Retinal pigment epithelial cell (primary cell): ENCODE measurements at regions not wholly inside any gene's neighbourhood (a gene's known extent, or its start where the extent isn't known, plus 50 kb on each side); places are given as distances from the start of the nearest gene placed in this dataset.

Experiments
- DNase-seq: peaks from one replicate; pipeline ENCODE4 v3.0.0-alpha.2; 2010; ENCODE audit warnings: low read depth
- H3K4me3 ChIP-seq: 2 replicates; pipeline ENCODE4 v1.5.1; 2011; ENCODE audit warnings: mild to moderate bottlenecking, low read length, control low read depth, moderate library complexity
- TF ChIP-seq, protein P1 (sequence below): conservative IDR thresholded peaks from 2 replicates; pipeline ENCODE4 v1.5.1; 2011; ENCODE audit warnings: low read depth, low read length, control low read depth, inconsistent platforms

DNA sequence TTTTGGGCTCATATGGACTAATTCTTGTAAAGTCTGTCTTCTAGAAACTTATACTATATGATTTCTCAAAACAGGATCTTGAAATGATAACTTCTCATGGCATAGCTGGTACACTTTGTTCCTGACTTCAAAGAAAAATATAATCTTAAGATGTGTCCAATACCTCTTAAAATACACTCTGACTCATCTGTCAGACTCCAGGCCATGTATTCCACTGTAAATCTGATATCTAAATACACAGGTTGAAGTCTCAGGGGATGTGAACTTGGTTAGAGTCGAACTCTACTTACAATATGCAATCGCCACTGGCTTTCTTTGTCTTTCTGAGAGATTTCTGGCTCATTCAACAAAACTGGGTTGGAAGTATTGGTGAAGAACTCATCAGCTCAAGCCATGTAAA, 99.8 kb downstream of the LACC1 start:
- TF ChIP-seq, protein P1, sequence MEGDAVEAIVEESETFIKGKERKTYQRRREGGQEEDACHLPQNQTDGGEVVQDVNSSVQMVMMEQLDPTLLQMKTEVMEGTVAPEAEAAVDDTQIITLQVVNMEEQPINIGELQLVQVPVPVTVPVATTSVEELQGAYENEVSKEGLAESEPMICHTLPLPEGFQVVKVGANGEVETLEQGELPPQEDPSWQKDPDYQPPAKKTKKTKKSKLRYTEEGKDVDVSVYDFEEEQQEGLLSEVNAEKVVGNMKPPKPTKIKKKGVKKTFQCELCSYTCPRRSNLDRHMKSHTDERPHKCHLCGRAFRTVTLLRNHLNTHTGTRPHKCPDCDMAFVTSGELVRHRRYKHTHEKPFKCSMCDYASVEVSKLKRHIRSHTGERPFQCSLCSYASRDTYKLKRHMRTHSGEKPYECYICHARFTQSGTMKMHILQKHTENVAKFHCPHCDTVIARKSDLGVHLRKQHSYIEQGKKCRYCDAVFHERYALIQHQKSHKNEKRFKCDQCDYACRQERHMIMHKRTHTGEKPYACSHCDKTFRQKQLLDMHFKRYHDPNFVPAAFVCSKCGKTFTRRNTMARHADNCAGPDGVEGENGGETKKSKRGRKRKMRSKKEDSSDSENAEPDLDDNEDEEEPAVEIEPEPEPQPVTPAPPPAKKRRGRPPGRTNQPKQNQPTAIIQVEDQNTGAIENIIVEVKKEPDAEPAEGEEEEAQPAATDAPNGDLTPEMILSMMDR: no peak
- H3K4me3 ChIP-seq: no peak overlapping the region
- no peak for DNase-seq

DNA sequence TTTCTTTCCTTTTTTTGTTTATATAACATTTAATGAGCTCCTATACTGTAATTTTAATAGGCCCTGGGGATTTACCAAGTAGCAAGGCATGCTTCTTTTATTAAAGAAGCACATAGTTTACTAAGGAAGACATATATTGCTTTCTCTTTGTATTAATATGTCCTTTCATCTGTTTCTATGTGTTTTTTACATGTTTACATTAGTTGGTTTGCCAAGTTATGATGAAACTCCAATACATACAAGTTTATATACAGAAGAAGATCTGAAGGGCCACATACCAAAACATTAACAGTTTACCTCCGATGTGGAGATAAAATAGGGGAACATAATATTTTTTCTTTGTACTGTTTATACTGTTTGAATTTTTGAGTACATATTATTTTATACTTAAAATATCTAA, 100.9 kb downstream of the LACC1 start:
- H3K4me3 ChIP-seq: no peak overlapping the region
- TF ChIP-seq, protein P1: no peak
- DNase-seq: no peak

DNA sequence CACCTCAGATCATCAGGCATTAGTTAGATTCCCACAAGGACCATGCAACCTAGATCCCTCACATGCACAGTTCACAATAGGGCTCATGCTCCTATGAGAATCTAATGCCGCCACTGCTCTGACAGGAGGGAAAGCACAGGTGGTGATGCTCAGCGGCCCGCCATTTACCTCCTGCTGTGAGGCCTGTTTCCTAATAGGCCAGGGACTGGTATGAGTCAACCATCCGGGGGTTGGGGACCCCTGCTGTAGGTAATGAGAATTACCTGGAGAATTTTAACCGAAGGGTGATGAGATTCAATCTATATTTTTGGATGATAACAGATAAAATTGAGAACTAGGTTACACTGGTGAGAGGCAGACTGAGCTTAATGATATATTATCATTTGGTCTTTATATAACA, 101.4 kb downstream of the LACC1 start:
- DNase-seq: no peak
- H3K4me3 ChIP-seq: no peak overlapping the region
- TF ChIP-seq, protein P1: peak; percentile 21

DNA sequence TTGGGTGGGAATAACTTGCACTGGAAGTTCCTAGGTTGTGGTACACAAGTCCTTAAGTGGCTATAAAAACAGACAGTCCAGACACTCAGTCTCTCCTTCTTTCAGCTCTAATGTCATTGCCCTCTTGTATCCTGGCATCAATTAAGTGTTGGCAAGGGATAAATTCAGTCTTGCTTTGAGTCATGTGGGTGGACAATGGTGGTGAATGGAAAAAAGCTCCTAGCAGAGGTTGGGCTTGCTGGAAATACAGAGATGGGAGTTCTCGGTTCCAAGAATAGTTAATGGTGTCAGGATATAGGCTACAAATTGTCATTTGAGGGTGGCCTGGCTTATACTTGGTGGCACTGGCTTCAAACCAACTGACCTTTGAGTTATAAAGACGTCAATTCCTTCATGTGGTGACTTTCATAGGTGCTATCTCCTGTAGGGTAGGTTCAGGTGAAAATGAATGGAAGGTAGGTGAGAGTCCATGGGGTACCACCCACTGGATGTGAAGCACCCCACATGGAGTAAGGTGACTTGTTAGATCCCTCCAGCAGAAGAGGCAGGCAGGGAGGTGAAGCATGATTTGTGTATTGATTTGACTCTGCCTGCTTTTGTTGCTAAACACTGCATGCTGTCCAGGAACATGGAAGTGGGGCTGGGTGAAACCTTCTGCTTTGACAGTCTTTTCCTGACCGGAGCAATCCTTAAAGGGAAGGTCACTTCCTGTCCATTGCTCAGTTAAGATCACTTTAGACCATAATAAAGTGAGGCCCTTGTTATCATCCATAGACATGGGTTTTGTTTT, 102.0 kb downstream of the LACC1 start:
- TF ChIP-seq, protein P1: no peak
- H3K4me3 ChIP-seq: no peak overlapping the region
- no peak for DNase-seq

DNA sequence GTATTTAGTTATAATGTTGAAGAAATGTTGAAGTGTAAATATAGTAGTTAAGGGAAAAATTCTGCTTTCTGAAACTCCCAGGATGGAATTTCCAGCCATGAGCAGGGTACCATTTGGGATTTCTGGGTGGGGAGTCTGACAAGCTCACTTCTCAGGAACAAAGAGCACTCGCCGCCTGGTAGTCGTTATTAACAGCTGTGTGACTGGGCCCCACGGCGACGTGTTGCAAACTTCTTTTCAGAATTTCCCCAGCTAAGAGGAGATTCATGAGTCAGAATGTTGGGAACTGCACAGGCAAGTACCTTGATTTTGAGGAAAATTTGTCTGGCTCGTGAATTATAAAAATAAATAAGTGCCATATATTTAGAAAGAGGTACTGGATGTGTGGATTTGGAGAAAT, 103.7 kb downstream of the LACC1 start:
- no peak overlapping the region for H3K4me3 ChIP-seq
- TF ChIP-seq, protein P1: no peak

DNA sequence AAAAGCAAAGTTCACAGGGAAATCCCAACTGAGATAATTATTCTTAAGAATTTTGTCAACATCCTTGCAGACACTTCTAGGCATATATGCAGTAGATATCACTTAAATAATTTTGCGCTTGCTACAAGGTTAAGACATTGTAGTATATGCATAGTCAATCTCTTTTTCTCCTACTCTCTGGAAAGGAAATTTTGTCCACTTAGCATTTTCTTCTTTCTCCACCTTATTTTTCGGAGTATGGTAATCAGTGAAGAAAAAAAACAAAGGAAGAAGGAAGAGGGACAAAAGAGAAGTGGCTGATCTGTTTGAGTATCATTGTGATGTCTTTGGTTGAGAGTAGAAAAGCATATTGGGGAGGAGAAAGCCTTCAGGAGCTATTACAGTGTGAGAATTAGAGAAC, 104.6 kb downstream of the LACC1 start:
- no peak overlapping the region for H3K4me3 ChIP-seq
- no peak for DNase-seq
- TF ChIP-seq, protein P1: no peak

More for the DNA sequence above, 103.7 kb downstream of the LACC1 start:
- no peak for DNase-seq

DNA sequence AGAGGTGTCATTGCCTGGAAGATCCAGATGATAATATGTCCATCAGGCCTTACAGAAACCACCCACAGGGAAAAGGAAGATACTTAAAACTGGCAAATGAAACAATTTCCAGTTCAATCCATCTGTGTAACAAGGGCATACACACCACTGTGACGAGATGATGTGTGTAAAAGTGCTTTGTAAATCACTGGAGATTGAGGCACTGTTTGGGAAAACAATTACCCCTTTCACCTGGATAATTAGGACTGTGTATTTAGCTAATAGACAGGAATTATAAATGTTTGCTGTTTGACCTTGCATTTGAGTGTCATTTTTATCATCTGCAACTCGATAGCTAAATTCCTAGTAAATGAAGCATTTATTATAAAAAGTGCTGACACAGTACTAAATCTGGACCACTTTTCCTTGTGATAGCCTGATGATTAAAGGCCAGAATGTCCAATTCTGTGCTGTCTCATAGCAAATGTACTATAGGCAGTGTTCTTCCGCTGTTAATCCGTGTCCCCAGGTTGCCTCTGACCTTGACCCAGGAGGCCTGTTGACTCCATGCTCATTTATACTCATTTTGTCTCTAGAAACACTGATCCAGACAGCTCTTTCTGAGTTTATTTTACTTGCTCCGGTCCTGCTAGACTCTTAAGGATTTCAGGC, 105.8 kb downstream of the LACC1 start:
- no peak overlapping the region for H3K4me3 ChIP-seq
- DNase-seq: no peak
- TF ChIP-seq, protein P1: no peak
